ENCODE measurements at regions not wholly inside any gene's neighbourhood (a gene's known extent, or its start where the extent isn't known, plus 50 kb on each side); places are given as distances from the start of the nearest gene placed in this dataset.

DNA sequence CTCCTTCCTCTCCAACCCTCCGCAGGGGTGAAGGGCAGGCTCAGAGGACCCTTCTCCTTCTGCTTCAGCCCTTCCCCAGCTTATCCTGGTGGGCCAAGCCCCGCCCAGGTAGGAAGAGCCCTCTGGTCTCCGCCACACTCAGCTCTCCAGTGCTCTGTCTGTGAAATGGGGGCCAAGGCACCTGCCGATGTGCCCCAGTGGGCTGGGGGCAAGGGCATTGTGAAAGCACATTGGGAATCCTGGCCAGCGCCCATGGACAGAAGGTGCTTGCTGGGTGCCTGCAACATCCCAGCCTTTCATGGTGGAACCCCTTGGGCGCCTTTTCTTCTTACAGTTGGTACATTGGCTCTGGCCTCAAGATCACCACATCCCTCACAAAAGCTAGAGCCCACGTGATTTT, 150.8 kb downstream of the INHBB start:
- no peaks in the 10 kb centered on the region for H3K36me3 Mint-ChIP-seq (ENCODE audit: low read depth)
- H3K9me3 Mint-ChIP-seq: no peaks in the 10 kb centered on the region
- H3K4me3 Mint-ChIP-seq: no peak overlapping the region
- no peak overlapping the region for H3K27ac Mint-ChIP-seq (ENCODE audit: unreplicated experiment)
- H3K27me3 Mint-ChIP-seq (ENCODE audit: low read depth): peaks cover 18% of the 10 kb centered on the region
- TF ChIP-seq, protein P1, sequence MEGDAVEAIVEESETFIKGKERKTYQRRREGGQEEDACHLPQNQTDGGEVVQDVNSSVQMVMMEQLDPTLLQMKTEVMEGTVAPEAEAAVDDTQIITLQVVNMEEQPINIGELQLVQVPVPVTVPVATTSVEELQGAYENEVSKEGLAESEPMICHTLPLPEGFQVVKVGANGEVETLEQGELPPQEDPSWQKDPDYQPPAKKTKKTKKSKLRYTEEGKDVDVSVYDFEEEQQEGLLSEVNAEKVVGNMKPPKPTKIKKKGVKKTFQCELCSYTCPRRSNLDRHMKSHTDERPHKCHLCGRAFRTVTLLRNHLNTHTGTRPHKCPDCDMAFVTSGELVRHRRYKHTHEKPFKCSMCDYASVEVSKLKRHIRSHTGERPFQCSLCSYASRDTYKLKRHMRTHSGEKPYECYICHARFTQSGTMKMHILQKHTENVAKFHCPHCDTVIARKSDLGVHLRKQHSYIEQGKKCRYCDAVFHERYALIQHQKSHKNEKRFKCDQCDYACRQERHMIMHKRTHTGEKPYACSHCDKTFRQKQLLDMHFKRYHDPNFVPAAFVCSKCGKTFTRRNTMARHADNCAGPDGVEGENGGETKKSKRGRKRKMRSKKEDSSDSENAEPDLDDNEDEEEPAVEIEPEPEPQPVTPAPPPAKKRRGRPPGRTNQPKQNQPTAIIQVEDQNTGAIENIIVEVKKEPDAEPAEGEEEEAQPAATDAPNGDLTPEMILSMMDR (conservative IDR thresholded peaks at IDR 0.05): no peak
- DNase-seq (ENCODE audit: low read depth, low spot score): no peak
- no peaks in the 10 kb centered on the region for H3K4me1 Mint-ChIP-seq

DNA sequence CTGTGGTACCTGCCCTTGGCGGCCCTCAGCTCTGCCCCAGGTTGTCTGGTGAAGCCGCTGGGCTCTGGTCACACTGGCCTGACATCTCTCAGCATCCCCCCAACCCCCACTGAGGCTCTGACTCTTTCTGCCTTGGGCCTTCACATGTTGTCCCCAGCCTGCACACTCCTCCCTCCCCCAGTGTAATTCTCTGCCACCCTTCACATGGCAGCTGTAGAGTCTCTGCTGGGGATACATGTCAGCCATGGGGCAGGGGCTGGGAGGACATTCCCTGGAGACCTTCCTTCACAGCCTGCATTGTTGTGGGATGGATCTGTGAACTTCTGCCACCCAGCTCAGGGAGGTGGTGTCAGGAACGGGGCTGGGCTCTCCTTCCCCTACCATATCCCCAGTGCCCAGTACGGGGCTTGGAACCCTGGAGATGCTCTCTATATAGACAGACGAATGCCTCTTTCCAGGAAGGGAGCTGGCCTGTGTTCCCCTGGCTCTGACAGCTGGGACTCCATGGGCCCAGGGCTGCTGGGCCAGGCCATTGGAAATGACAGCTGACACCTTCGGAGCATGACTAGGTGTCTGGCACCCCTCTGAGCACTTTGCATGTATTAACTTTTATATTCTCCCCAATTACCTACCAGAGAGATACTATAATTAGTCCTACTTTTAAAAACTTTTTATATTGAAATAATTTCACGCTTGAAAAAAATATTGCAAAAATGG, 151.5 kb downstream of the INHBB start:
- no peaks in the 10 kb centered on the region for H3K9me3 Mint-ChIP-seq
- no peaks in the 10 kb centered on the region for H3K36me3 Mint-ChIP-seq (ENCODE audit: low read depth)
- DNase-seq (ENCODE audit: low read depth, low spot score): no peak
- peaks cover 16% of the 10 kb centered on the region for H3K27me3 Mint-ChIP-seq (ENCODE audit: low read depth)
- TF ChIP-seq, protein P1 (conservative IDR thresholded peaks at IDR 0.05): no peak
- H3K27ac Mint-ChIP-seq (ENCODE audit: unreplicated experiment): no peak overlapping the region
- no peaks in the 10 kb centered on the region for H3K4me1 Mint-ChIP-seq
- no peak overlapping the region for H3K4me3 Mint-ChIP-seq

DNA sequence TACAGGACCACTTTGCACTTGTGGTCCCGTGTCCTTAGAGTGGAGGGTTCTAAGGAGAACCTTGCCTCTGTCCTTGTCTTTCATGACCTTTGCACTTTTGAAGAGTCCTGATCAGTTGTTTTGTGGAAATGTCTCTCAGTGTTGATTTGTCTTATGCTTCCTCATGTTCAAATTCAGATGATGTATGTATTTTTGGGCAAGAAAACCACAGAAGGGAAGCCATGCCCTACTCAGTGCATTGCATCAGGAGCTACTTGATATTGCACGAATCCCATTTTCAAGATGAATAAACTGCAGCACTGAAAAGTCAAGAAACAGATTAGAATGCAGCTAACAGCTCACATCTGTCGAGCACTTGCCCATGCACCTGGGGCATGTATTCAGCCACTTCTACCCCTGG, 152.2 kb downstream of the INHBB start:
- H3K4me3 Mint-ChIP-seq: no peak overlapping the region
- H3K9me3 Mint-ChIP-seq: no peaks in the 10 kb centered on the region
- H3K36me3 Mint-ChIP-seq (ENCODE audit: low read depth): no peaks in the 10 kb centered on the region
- TF ChIP-seq, protein P1 (conservative IDR thresholded peaks at IDR 0.05): no peak
- H3K27ac Mint-ChIP-seq (ENCODE audit: unreplicated experiment): no peak overlapping the region
- H3K27me3 Mint-ChIP-seq (ENCODE audit: low read depth): peaks cover 19% of the 10 kb centered on the region
- H3K4me1 Mint-ChIP-seq: peaks cover 4% of the 10 kb centered on the region
- no peak for DNase-seq (ENCODE audit: low read depth, low spot score)

DNA sequence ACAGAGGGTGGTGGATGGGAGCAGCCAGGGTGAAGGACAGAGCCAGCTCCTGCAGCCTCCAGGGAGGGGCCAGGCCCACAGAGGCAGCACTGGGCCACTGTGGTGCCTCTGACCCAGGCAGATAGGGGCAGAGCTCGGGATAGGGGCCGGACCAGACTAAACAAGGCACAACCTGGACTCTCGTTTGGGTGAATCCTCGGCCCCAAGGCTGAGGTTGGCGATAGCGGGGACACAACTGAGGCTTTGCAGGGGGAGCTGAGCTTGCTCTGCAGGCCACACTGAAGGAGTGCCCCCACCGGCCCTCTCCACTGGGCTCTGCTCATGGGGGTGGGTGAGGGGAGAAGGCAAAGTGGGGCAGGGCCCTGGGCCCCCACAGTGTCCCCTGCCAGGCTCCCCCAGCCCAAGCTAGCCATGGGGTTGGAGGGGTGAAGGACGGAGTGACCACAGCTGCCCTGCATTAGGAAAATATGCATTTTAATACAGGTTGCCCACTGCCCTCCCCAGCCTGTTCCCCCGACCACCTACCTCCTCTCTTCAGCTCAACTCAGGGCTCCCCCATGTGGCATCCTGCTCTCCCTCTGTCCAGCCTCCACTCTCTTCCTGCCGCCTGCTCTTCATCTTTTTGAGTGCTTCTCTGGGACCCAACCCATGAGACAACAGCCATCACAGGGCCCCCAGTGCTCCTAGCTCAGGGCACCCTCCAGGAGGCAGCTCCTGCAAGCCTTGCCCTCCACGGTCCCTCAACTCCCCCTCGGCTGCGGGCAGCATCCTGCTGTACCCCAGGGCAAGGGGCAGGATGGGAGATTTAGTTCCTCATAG, 152.8 kb downstream of the INHBB start:
- DNase-seq (ENCODE audit: low read depth, low spot score): no peak
- Mint-ChIP-seq H3K36me3 (ENCODE audit: low read depth) (no peaks in the 10 kb centered on the region), H3K27ac (ENCODE audit: unreplicated experiment) (no peak overlapping the region), H3K9me3 (no peaks in the 10 kb centered on the region), H3K4me3 (no peak overlapping the region), H3K4me1 (peaks cover 10% of the 10 kb centered on the region), H3K27me3 (ENCODE audit: low read depth) (peaks cover 19% of the 10 kb centered on the region)
- TF ChIP-seq, protein P1 (conservative IDR thresholded peaks at IDR 0.05): no peak

DNA sequence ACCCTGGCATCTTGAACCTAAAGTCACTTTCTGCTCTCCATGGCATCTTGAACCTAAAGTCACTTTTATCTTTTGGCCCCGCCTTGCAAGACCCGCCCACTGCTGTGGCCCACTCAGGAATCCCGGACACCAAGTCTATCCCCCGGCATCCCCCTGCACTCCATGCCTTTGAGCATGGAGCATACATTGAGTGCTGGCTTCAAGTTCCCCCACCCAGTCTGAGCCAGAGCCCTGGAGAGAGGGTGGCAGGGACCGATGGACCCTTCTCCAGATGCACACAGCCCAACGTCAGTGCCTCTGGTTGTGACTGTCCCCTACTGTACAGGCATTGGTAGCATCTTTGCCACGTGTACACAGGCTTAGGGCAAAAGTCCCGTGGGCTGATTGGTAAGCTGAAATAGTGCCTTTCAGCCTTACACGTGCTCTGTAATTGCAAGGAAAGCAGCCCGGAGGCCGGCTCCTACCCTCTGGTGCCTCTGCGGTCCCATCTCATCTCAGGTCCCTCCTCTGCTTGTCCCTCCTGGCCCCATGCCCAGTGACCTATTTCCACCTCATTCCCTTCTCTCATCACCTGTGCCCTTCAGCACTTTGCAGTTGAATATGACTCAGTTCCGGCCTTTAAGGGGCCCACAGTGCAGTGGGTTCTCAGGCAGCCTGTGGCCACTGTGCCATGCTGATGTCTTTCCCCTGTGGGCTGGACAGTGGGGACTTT, 154.0 kb downstream of the INHBB start:
- Mint-ChIP-seq H3K36me3 (ENCODE audit: low read depth) (no peaks in the 10 kb centered on the region), H3K4me1 (peaks cover 10% of the 10 kb centered on the region), H3K4me3 (no peak overlapping the region), H3K27ac (ENCODE audit: unreplicated experiment) (no peak overlapping the region), H3K27me3 (ENCODE audit: low read depth) (peaks cover 23% of the 10 kb centered on the region), H3K9me3 (no peaks in the 10 kb centered on the region)
- TF ChIP-seq, protein P1 (conservative IDR thresholded peaks at IDR 0.05): no peak
- no peak for DNase-seq (ENCODE audit: low read depth, low spot score)

All from neural crest cell (in vitro differentiated cells).